Lung (tissue), 11 donors: ENCODE measurements at regions not wholly inside any gene's neighbourhood (a gene's known extent, or its start where the extent isn't known, plus 50 kb on each side); places are given as distances from the start of the nearest gene placed in this dataset.

Experiments used
- ATAC-seq: fragments of 200-7000 bp; cut with Tn5 transposase; one replicate; pipeline ENCODE4 v1.9.1; 2020; ENCODE audit warnings: moderate number of reproducible peaks; ENCODE audit not compliant: insufficient read depth, low FRiP score
- DNase-seq, 3 donors: peaks; one replicate each; pipeline ENCODE4 v3.0.0-alpha.2; 2013 to 2017
- H3K27ac ChIP-seq, 2 donors: one replicate each; pipeline ENCODE4 v1.5.1; 2013; ENCODE audit warnings: mild to moderate bottlenecking in 2 of 2, moderate library complexity in 2 of 2, control low read depth in 1 of 2, inconsistent platforms in 1 of 2, low read depth in 1 of 2, low read length in 1 of 2
- H3K27me3 ChIP-seq, 3 donors: one replicate each; pipeline ENCODE4 v1.5.1; 2013; ENCODE audit warnings: low read length in 2 of 3; ENCODE audit not compliant: control insufficient read depth in 3 of 3, insufficient read depth in 3 of 3
- H3K36me3 ChIP-seq, 4 donors: one replicate each; pipeline ENCODE4 v1.5.1; 2013; ENCODE audit warnings: low read length in 4 of 4, mild to moderate bottlenecking in 1 of 4, moderate library complexity in 1 of 4; ENCODE audit not compliant: control insufficient read depth in 4 of 4, insufficient read depth in 4 of 4
- H3K4me1 ChIP-seq, 5 donors: one replicate each; pipeline ENCODE4 v1.5.1; 2013; ENCODE audit warnings: low read length in 5 of 5, mild to moderate bottlenecking in 2 of 5, moderate library complexity in 1 of 5; ENCODE audit not compliant: control insufficient read depth in 5 of 5, insufficient read depth in 5 of 5
- H3K4me3 ChIP-seq: one replicate; pipeline ENCODE4 v1.5.1; 2013; ENCODE audit warnings: mild to moderate bottlenecking, control low read depth, moderate library complexity
- H3K9ac ChIP-seq, 2 donors: one replicate each; pipeline ENCODE4 v1.5.1; 2013; ENCODE audit warnings: low read length in 2 of 2, control low read depth in 1 of 2; ENCODE audit not compliant: insufficient read depth in 1 of 2
- H3K9me3 ChIP-seq, 4 donors: one replicate each; pipeline ENCODE4 v1.5.1; 2013; ENCODE audit warnings: low read length in 3 of 4, mild to moderate bottlenecking in 1 of 4, moderate library complexity in 1 of 4; ENCODE audit not compliant: control insufficient read depth in 4 of 4, insufficient read depth in 3 of 4
- WGBS, 2 donors: extraction: QIAGEN DNeasy Blood & Tissue Kit; methylation state at CpG; one replicate each; pipeline ENCODE4 v1.1.7; 2013; 5-methylcytosine and 5-hydroxymethylcytosine counted together
- TF ChIP-seq, protein P1 (sequence below): IDR thresholded peaks from 2 replicates; pipeline ENCODE4 v1.5.1; 2012; ENCODE audit warnings: mild to moderate bottlenecking; ENCODE audit errors: control extremely low read depth, extremely low read depth
- donor health status: control.
- donor health status: control.
- donor health status: Bipolar disorder and iron deficiency.
- donor health status: healthy.
- donor health status: DM: yes; HTN: yes; CAD: no.

DNA sequence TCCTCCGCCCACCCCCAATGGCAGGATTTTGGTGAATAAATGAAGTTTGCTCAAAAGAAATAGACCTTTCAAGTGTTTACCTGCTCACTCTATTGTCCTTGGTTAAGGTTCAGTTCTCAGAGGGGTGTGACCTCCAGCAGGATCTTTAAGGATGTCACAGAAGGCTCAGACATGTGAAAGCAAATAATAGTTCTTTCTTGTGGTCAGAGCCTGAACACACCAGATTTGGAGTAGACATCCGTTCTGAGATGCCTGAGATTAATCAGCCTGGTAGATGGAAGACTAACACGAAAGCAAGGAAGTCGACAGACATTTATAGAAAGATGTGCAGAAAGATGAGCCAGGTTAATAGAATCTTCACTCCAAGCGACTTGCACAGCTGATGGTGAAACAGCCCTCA is 557.9 kb upstream of the CDH11 start:
- Histone ChIP-seq H3K9ac (no peak overlapping the region), H3K36me3 (no peaks in the 10 kb centered on the region), H3K27ac (no peak overlapping the region), H3K27me3 (no peaks in the 10 kb centered on the region), H3K9me3 (peaks cover 0 to 2% (median 0%) of the 10 kb centered on the region in 4 donors), H3K4me1 (peaks cover 0 to 5% (median 0%) of the 10 kb centered on the region in 5 donors), H3K4me3 (no peak overlapping the region)
- WGBS, 2 donors = 80 to 87% methylated on average over 5 of the region's 5 CpGs
- DNase-seq = no peak
- no peak for ATAC-seq
- TF ChIP-seq, protein P1, sequence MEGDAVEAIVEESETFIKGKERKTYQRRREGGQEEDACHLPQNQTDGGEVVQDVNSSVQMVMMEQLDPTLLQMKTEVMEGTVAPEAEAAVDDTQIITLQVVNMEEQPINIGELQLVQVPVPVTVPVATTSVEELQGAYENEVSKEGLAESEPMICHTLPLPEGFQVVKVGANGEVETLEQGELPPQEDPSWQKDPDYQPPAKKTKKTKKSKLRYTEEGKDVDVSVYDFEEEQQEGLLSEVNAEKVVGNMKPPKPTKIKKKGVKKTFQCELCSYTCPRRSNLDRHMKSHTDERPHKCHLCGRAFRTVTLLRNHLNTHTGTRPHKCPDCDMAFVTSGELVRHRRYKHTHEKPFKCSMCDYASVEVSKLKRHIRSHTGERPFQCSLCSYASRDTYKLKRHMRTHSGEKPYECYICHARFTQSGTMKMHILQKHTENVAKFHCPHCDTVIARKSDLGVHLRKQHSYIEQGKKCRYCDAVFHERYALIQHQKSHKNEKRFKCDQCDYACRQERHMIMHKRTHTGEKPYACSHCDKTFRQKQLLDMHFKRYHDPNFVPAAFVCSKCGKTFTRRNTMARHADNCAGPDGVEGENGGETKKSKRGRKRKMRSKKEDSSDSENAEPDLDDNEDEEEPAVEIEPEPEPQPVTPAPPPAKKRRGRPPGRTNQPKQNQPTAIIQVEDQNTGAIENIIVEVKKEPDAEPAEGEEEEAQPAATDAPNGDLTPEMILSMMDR = no peak

DNA sequence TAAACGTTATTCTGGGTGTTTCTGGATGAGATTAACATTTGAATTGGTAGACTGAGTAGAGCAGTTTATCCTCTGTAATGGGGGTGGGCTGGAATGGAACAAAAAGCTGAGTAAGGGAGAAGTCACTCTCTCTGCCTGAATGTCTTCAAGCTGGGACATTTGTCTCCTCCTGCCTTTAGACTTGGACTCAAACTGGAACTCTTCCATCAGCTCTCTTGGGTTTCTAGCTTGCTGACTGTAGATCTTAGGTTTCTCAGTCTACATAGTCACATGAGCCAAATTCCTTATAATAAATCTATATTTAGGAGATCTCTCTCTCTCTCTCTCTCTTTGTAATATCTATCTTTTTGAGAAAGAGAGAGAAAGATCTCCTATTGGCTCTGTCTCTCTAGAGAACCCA is 553.3 kb upstream of the CDH11 start:
- H3K4me1 ChIP-seq = peaks cover 0 to 21% (median 4%) of the 10 kb centered on the region in 5 donors
- peaks cover 0 to 4% (median 0%) of the 10 kb centered on the region in 4 donors for H3K9me3 ChIP-seq
- H3K4me3 ChIP-seq = no peak overlapping the region
- no peaks in the 10 kb centered on the region for H3K27me3 ChIP-seq
- H3K9ac ChIP-seq = no peak overlapping the region
- WGBS, 2 donors = 31 to 51% methylated on average over 1 of the region's 1 CpG
- TF ChIP-seq, protein P1 = no peak
- H3K36me3 ChIP-seq = peaks cover 0 to 2% (median 0%) of the 10 kb centered on the region in 4 donors
- DNase-seq (no peak), ATAC-seq (no peak)
- no peak overlapping the region for H3K27ac ChIP-seq

DNA sequence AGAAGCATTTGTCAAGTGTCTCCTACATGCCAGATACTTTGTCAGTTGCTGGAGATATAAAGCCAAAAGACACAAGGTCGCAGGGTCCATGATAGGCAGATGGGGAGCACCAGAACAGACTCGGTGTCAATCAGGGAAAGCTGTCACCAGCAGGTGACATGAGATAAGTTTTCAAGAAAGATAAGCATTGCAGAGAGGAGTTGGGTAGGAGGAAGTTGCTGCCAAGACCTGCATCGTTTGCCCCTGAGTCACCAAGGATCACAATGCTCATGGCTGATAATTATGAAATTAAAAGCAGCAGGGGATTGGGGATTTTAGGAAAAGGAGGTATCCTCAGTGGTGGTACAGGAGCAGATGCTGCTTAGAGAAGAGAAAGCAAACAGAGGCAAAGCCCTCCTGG is 551.1 kb upstream of the CDH11 start:
- Histone ChIP-seq H3K9me3 (peaks cover 0 to 4% (median 0%) of the 10 kb centered on the region in 4 donors), H3K27ac (no peak overlapping the region), H3K4me3 (no peak overlapping the region), H3K36me3 (peaks cover 0 to 2% (median 0%) of the 10 kb centered on the region in 4 donors), H3K4me1 (peaks cover 0 to 36% (median 4%) of the 10 kb centered on the region in 5 donors), H3K27me3 (no peaks in the 10 kb centered on the region), H3K9ac (no peak overlapping the region)
- 47 to 52% methylated on average over 3 of the region's 3 CpGs for WGBS, 2 donors
- ATAC-seq (no peak), DNase-seq (no peak)
- TF ChIP-seq, protein P1 = no peak

DNA sequence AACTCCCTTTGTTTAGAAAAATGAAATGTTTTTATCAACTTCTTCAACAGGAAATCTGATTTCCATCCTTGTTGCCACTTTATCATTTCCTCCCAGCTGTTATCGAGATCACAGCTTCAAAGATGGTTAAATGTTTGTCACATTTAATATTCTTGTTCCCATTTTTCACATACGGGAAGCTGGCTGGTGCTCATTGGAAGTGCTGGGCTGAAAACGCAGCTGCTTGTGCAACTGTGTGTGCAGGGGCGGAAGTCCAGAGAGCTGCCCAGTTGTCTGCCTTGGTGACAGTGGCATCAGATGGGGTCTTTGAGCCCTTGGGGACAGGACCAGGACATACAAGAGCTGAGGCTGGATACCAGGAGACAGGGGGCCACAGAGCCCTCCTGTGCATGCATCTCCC is 549.2 kb upstream of the CDH11 start:
- Histone ChIP-seq H3K27me3 (no peaks in the 10 kb centered on the region), H3K4me3 (no peak overlapping the region), H3K36me3 (peaks cover 0 to 2% (median 0%) of the 10 kb centered on the region in 4 donors), H3K9ac (no peak overlapping the region), H3K27ac (no peak overlapping the region), H3K4me1 (peaks cover 0 to 52% (median 4%) of the 10 kb centered on the region in 5 donors), H3K9me3 (peaks cover 0 to 4% (median 0%) of the 10 kb centered on the region in 4 donors)
- ATAC-seq (no peak), DNase-seq (peak in 2 of 3 donors; percentile 65 to 69)
- TF ChIP-seq, protein P1 = no peak
- 26 to 37% methylated on average over 4 of the region's 4 CpGs for WGBS, 2 donors
